Calu3 (cell line): ENCODE measurements at regions not wholly inside any gene's neighbourhood (a gene's known extent, or its start where the extent isn't known, plus 50 kb on each side); places are given as distances from the start of the nearest gene placed in this dataset.

Source experiments
- BruUV-seq: library from RNA; stranded (reverse); fragments of 400-500 nt; replicated peaks from 2 replicates; lab custom pipeline; 2021; lab: Mats Ljungman, UMichigan
- CTCF ChIA-PET: fragments of 300-600 bp; sonication (Branson Sonifier 250); formaldehyde crosslinking; loops from one replicate; lab custom pipeline; 2022; ENCODE audit warnings: antibody characterized with exemption; lab: Charles Lee
- DNase-seq: peaks from one replicate; pipeline ENCODE4 v3.0.0; 2022
- H3K27ac Mint-ChIP-seq: one replicate; pipeline ENCODE4 v1.8.0; 2022; ENCODE audit warnings: mixed read lengths; ENCODE audit not compliant: unreplicated experiment
- H3K27me3 Mint-ChIP-seq: one replicate; pipeline ENCODE4 v1.8.0; 2022; ENCODE audit warnings: mixed read lengths; ENCODE audit not compliant: unreplicated experiment
- H3K36me3 Mint-ChIP-seq: one replicate; pipeline ENCODE4 v1.8.0; 2022; ENCODE audit warnings: mild to moderate bottlenecking, moderate library complexity, mixed read lengths; ENCODE audit not compliant: insufficient read depth, unreplicated experiment
- H3K4me1 Mint-ChIP-seq: one replicate; pipeline ENCODE4 v1.8.0; 2022; ENCODE audit warnings: mild to moderate bottlenecking, low read depth, mixed read lengths; ENCODE audit not compliant: unreplicated experiment
- H3K4me3 Mint-ChIP-seq: one replicate; pipeline ENCODE4 v1.8.0; 2022; ENCODE audit warnings: mild to moderate bottlenecking, low read depth, moderate library complexity, mixed read lengths; ENCODE audit not compliant: unreplicated experiment
- H3K9me3 Mint-ChIP-seq: one replicate; pipeline ENCODE4 v1.8.0; 2022; ENCODE audit warnings: low read depth, mixed read lengths; ENCODE audit not compliant: unreplicated experiment
- CTCF ChIP-seq: fragments of 200-600 bp; IDR thresholded peaks from one replicate; pipeline ENCODE4 v1.8.0; 2022; ENCODE audit warnings: antibody characterized with exemption; ENCODE audit not compliant: unreplicated experiment
- intact Hi-C: fragments of 100-400 bp; cut with micrococcal nuclease; formaldehyde crosslinking; loops from one replicate; pipeline ENCODE4 v1.10.0; 2022; ENCODE audit not compliant: unreplicated experiment

- intact Hi-C loops = no loop called here
- CTCF ChIA-PET = no interaction called here
- peaks cover 2% of the 10 kb centered on the region for H3K9me3 Mint-ChIP-seq
- H3K4me1 Mint-ChIP-seq = no peaks in the 10 kb centered on the region
- BruUV-seq = no TSS peak
- H3K27me3 Mint-ChIP-seq = no peaks in the 10 kb centered on the region
- no peak for DNase-seq
- no peak overlapping the region for H3K27ac Mint-ChIP-seq
- no peaks in the 10 kb centered on the region for H3K36me3 Mint-ChIP-seq
- no peak for TF ChIP-seq CTCF
- no peak overlapping the region for H3K4me3 Mint-ChIP-seq
Measured at GRCh38 chr13:65915195-65915594, 1314.9 kb downstream of the PCDH9 start.

GRCh38 chr13:65914716-65915115 lies 1315.4 kb downstream of the PCDH9 start:
- Mint-ChIP-seq H3K4me3 (no peak overlapping the region), H3K4me1 (no peaks in the 10 kb centered on the region), H3K9me3 (peaks cover 2% of the 10 kb centered on the region), H3K36me3 (no peaks in the 10 kb centered on the region), H3K27me3 (no peaks in the 10 kb centered on the region), H3K27ac (no peak overlapping the region)
- CTCF ChIA-PET = no interaction called here
- BruUV-seq = no TSS peak
- intact Hi-C loops = no loop called here
- no peak for TF ChIP-seq CTCF
- no peak for DNase-seq

- H3K9me3 Mint-ChIP-seq = peaks cover 2% of the 10 kb centered on the region
- DNase-seq = no peak
- CTCF ChIA-PET = no interaction called here
- no peaks in the 10 kb centered on the region for H3K27me3 Mint-ChIP-seq
- no peak overlapping the region for H3K4me3 Mint-ChIP-seq
- H3K4me1 Mint-ChIP-seq = no peaks in the 10 kb centered on the region
- intact Hi-C loops = no loop called here
- no peak overlapping the region for H3K27ac Mint-ChIP-seq
- TF ChIP-seq CTCF = no peak
- no TSS peak for BruUV-seq
- no peaks in the 10 kb centered on the region for H3K36me3 Mint-ChIP-seq
Measured at GRCh38 chr13:65913173-65913572, 1317.0 kb downstream of the PCDH9 start.

GRCh38 chr13:65912516-65912915 lies 1317.6 kb downstream of the PCDH9 start:
- CTCF ChIA-PET = no interaction called here
- TF ChIP-seq CTCF = no peak
- Mint-ChIP-seq H3K4me3 (no peak overlapping the region), H3K27me3 (no peaks in the 10 kb centered on the region), H3K9me3 (peaks cover 2% of the 10 kb centered on the region), H3K27ac (no peak overlapping the region), H3K4me1 (no peaks in the 10 kb centered on the region), H3K36me3 (no peaks in the 10 kb centered on the region)
- BruUV-seq = no TSS peak
- DNase-seq = no peak
- intact Hi-C loops = no loop called here
